Activated naive CD8-positive, alpha-beta T cell treated with anti-CD3 and anti-CD28 coated beads, Interleukin-2, amount 10 ng/mL, durations not matched to agents 7 days and 5 days (primary cell): ENCODE measurements at regions not wholly inside any gene's neighbourhood (a gene's known extent, or its start where the extent isn't known, plus 50 kb on each side); places are given as distances from the start of the nearest gene placed in this dataset.

Experiments used
- ATAC-seq: fragments of 150-1000 bp; cut with Tn5 transposase; one replicate; pipeline ENCODE4 v1.10.0; 2021; ENCODE audit warnings: low read depth, moderate library complexity
- POLR2A ChIA-PET: fragments of 350-600 bp; sonication (Branson Sonifier 250); formaldehyde crosslinking; loops from one replicate; lab custom pipeline; 2021; ENCODE audit warnings: antibody characterized with exemption; lab: Charles Lee
- DNase-seq: peaks from one replicate; pipeline ENCODE4 v3.0.0; 2021
- H3K27ac Mint-ChIP-seq: one replicate; pipeline ENCODE4 v1.8.0; 2022; ENCODE audit warnings: mild to moderate bottlenecking, mixed read lengths
- H3K27me3 Mint-ChIP-seq: one replicate; pipeline ENCODE4 v1.8.0; 2022; ENCODE audit warnings: mild to moderate bottlenecking, moderate library complexity, mixed read lengths
- H3K36me3 Mint-ChIP-seq: one replicate; pipeline ENCODE4 v1.8.0; 2021; ENCODE audit warnings: mild to moderate bottlenecking, mixed read lengths
- H3K4me1 Mint-ChIP-seq: one replicate; pipeline ENCODE4 v1.8.0; 2021; ENCODE audit warnings: mixed read lengths
- H3K4me3 Mint-ChIP-seq: one replicate; pipeline ENCODE4 v1.8.0; 2022; ENCODE audit warnings: mild to moderate bottlenecking, moderate library complexity, mixed read lengths
- H3K9me3 Mint-ChIP-seq: one replicate; pipeline ENCODE4 v1.8.0; 2021; ENCODE audit warnings: mixed read lengths

GRCh38 chr9:14560194-14560593 lies 133.0 kb downstream of the ZDHHC21 start:
- Mint-ChIP-seq H3K27me3 (peaks cover 7% of the 10 kb centered on the region), H3K36me3 (no peaks in the 10 kb centered on the region), H3K4me1 (peaks cover 2% of the 10 kb centered on the region), H3K9me3 (peaks cover 10% of the 10 kb centered on the region), H3K4me3 (no peak overlapping the region), H3K27ac (no peak overlapping the region)
- POLR2A ChIA-PET = no interaction called here
- DNase-seq (no peak), ATAC-seq (no peak)

GRCh38 chr9:14554886-14555285 lies 138.3 kb downstream of the ZDHHC21 start:
- Mint-ChIP-seq H3K27me3 (peaks cover 4% of the 10 kb centered on the region), H3K4me3 (no peak overlapping the region), H3K9me3 (peaks cover 4% of the 10 kb centered on the region), H3K4me1 (no peaks in the 10 kb centered on the region), H3K36me3 (peaks cover 2% of the 10 kb centered on the region), H3K27ac (no peak overlapping the region)
- ATAC-seq = no peak
- POLR2A ChIA-PET = no interaction called here
- DNase-seq = no peak

- ATAC-seq (no peak), DNase-seq (no peak)
- H3K27me3 Mint-ChIP-seq = peaks cover 2% of the 10 kb centered on the region
- POLR2A ChIA-PET = no interaction called here
- no peak overlapping the region for H3K4me3 Mint-ChIP-seq
- no peaks in the 10 kb centered on the region for H3K9me3 Mint-ChIP-seq
- H3K4me1 Mint-ChIP-seq = no peaks in the 10 kb centered on the region
- no peak overlapping the region for H3K27ac Mint-ChIP-seq
- H3K36me3 Mint-ChIP-seq = no peaks in the 10 kb centered on the region
Measured at GRCh38 chr9:14547245-14548060, 145.8 kb downstream of the ZDHHC21 start.

GRCh38 chr9:14546693-14547092 lies 146.5 kb downstream of the ZDHHC21 start:
- DNase-seq = no peak
- POLR2A ChIA-PET = no interaction called here
- H3K4me3 Mint-ChIP-seq = no peak overlapping the region
- H3K4me1 Mint-ChIP-seq = no peaks in the 10 kb centered on the region
- H3K27ac Mint-ChIP-seq = no peak overlapping the region
- no peak for ATAC-seq
- H3K9me3 Mint-ChIP-seq = no peaks in the 10 kb centered on the region
- no peaks in the 10 kb centered on the region for H3K36me3 Mint-ChIP-seq
- peaks cover under 1% of the 10 kb centered on the region for H3K27me3 Mint-ChIP-seq

- Mint-ChIP-seq H3K4me3 (no peak overlapping the region), H3K27ac (no peak overlapping the region), H3K27me3 (no peaks in the 10 kb centered on the region), H3K9me3 (no peaks in the 10 kb centered on the region), H3K4me1 (no peaks in the 10 kb centered on the region), H3K36me3 (no peaks in the 10 kb centered on the region)
- POLR2A ChIA-PET = no interaction called here
- no peak for DNase-seq
- no peak for ATAC-seq
Measured at GRCh38 chr9:14542071-14542470, 151.2 kb downstream of the ZDHHC21 start.

GRCh38 chr9:14538526-14538925 lies 154.7 kb downstream of the ZDHHC21 start:
- H3K9me3 Mint-ChIP-seq = no peaks in the 10 kb centered on the region
- no peak for DNase-seq
- H3K4me3 Mint-ChIP-seq = no peak overlapping the region
- POLR2A ChIA-PET = no interaction called here
- ATAC-seq = no peak
- no peak overlapping the region for H3K27ac Mint-ChIP-seq
- H3K27me3 Mint-ChIP-seq = peaks cover 2% of the 10 kb centered on the region
- H3K36me3 Mint-ChIP-seq = no peaks in the 10 kb centered on the region
- no peaks in the 10 kb centered on the region for H3K4me1 Mint-ChIP-seq

GRCh38 chr9:14535161-14535955 lies 157.9 kb downstream of the ZDHHC21 start:
- POLR2A ChIA-PET = no interaction called here
- H3K9me3 Mint-ChIP-seq = no peaks in the 10 kb centered on the region
- no peaks in the 10 kb centered on the region for H3K36me3 Mint-ChIP-seq
- DNase-seq (no peak), ATAC-seq (no peak)
- no peaks in the 10 kb centered on the region for H3K4me1 Mint-ChIP-seq
- peaks cover 8% of the 10 kb centered on the region for H3K27me3 Mint-ChIP-seq
- H3K4me3 Mint-ChIP-seq = no peak overlapping the region
- no peak overlapping the region for H3K27ac Mint-ChIP-seq

GRCh38 chr9:14533867-14534640 lies 159.2 kb downstream of the ZDHHC21 start:
- H3K27ac Mint-ChIP-seq = no peak overlapping the region

GRCh38 chr9:14532456-14533115 lies 160.6 kb downstream of the ZDHHC21 start:
- Mint-ChIP-seq H3K4me3 (no peak overlapping the region), H3K36me3 (no peaks in the 10 kb centered on the region), H3K9me3 (no peaks in the 10 kb centered on the region), H3K27ac (no peak overlapping the region), H3K27me3 (peaks cover 18% of the 10 kb centered on the region), H3K4me1 (no peaks in the 10 kb centered on the region)
- no peak for ATAC-seq
- no peak for DNase-seq
- POLR2A ChIA-PET = no interaction called here

More at GRCh38 chr9:14533867-14534640, 159.2 kb downstream of the ZDHHC21 start:
- DNase-seq (no peak), ATAC-seq (no peak)
- Mint-ChIP-seq H3K36me3 (no peaks in the 10 kb centered on the region), H3K27me3 (peaks cover 18% of the 10 kb centered on the region), H3K9me3 (no peaks in the 10 kb centered on the region), H3K4me1 (no peaks in the 10 kb centered on the region), H3K4me3 (no peak overlapping the region)
- POLR2A ChIA-PET = no interaction called here

- peaks cover 22% of the 10 kb centered on the region for H3K27me3 Mint-ChIP-seq
- no peaks in the 10 kb centered on the region for H3K9me3 Mint-ChIP-seq
- no peak overlapping the region for H3K27ac Mint-ChIP-seq
- H3K4me1 Mint-ChIP-seq = no peaks in the 10 kb centered on the region
- POLR2A ChIA-PET = interaction anchor here (0.6 kb wide), 1 partner anchor 312 kb away, joined by 4 read pairs; no protein-coding TSS in a partner anchor
- DNase-seq (no peak), ATAC-seq (no peak)
- H3K36me3 Mint-ChIP-seq = no peaks in the 10 kb centered on the region
- no peak overlapping the region for H3K4me3 Mint-ChIP-seq
Measured at GRCh38 chr9:14531341-14532269, 161.6 kb downstream of the ZDHHC21 start.

GRCh38 chr9:14530841-14531240 lies 162.4 kb downstream of the ZDHHC21 start:
- H3K4me1 Mint-ChIP-seq = no peaks in the 10 kb centered on the region
- H3K9me3 Mint-ChIP-seq = no peaks in the 10 kb centered on the region
- ATAC-seq (no peak), DNase-seq (no peak)
- no peak overlapping the region for H3K27ac Mint-ChIP-seq
- H3K27me3 Mint-ChIP-seq = peaks cover 25% of the 10 kb centered on the region
- POLR2A ChIA-PET = no interaction called here
- no peaks in the 10 kb centered on the region for H3K36me3 Mint-ChIP-seq
- H3K4me3 Mint-ChIP-seq = no peak overlapping the region

GRCh38 chr9:14530366-14530765 lies 162.9 kb downstream of the ZDHHC21 start:
- H3K36me3 Mint-ChIP-seq = no peaks in the 10 kb centered on the region
- no peaks in the 10 kb centered on the region for H3K4me1 Mint-ChIP-seq
- ATAC-seq = no peak
- no peaks in the 10 kb centered on the region for H3K9me3 Mint-ChIP-seq
- H3K27me3 Mint-ChIP-seq = peaks cover 26% of the 10 kb centered on the region
- H3K4me3 Mint-ChIP-seq = no peak overlapping the region
- no peak for DNase-seq
- POLR2A ChIA-PET = no interaction called here
- H3K27ac Mint-ChIP-seq = no peak overlapping the region
